DND-41 (cell line): ENCODE measurements at regions not wholly inside any gene's neighbourhood (a gene's known extent, or its start where the extent isn't known, plus 50 kb on each side); places are given as distances from the start of the nearest gene placed in this dataset.

Experiments used
- CTCF ChIP-seq: IDR thresholded peaks from 2 replicates; pipeline ENCODE4 v1.5.1; 2012; ENCODE audit warnings: borderline replicate concordance, low read length, moderate library complexity, mild to moderate bottlenecking; ENCODE audit not compliant: poor library complexity, severe bottlenecking; ENCODE audit errors: extremely low read depth
- EZH2 ChIP-seq: IDR thresholded peaks from 3 replicates; pipeline ENCODE4 v1.6.1; 2012; ENCODE audit warnings: borderline replicate concordance, low read depth, mild to moderate bottlenecking, moderate library complexity, low read length, inconsistent platforms; ENCODE audit not compliant: severe bottlenecking

GRCh38 chr2:177063331-177063730, 149.3 kb upstream of the HNRNPA3 start:
- no peak for TF ChIP-seq CTCF
- no peak for TF ChIP-seq EZH2
